Stimulated activated CD8-positive, alpha-beta memory T cell treated with anti-CD3 and anti-CD28 coated beads, Interleukin-4, amount 100 ng/mL, for 24 hours (primary cell): ENCODE measurements at regions not wholly inside any gene's neighbourhood (a gene's known extent, or its start where the extent isn't known, plus 50 kb on each side); places are given as distances from the start of the nearest gene placed in this dataset.

ENCODE experiments used
- DNase-seq: peaks from one replicate; pipeline ENCODE4 v3.0.0-alpha.2; 2020; ENCODE audit warnings: low read depth

- DNase-seq, result no peak
Observed at GRCh38 chr1:87723193-87723592, 394.5 kb downstream of the LMO4 start.

GRCh38 chr1:87728169-87728568 is 399.5 kb downstream of the LMO4 start:
- no peak for DNase-seq

DNA sequence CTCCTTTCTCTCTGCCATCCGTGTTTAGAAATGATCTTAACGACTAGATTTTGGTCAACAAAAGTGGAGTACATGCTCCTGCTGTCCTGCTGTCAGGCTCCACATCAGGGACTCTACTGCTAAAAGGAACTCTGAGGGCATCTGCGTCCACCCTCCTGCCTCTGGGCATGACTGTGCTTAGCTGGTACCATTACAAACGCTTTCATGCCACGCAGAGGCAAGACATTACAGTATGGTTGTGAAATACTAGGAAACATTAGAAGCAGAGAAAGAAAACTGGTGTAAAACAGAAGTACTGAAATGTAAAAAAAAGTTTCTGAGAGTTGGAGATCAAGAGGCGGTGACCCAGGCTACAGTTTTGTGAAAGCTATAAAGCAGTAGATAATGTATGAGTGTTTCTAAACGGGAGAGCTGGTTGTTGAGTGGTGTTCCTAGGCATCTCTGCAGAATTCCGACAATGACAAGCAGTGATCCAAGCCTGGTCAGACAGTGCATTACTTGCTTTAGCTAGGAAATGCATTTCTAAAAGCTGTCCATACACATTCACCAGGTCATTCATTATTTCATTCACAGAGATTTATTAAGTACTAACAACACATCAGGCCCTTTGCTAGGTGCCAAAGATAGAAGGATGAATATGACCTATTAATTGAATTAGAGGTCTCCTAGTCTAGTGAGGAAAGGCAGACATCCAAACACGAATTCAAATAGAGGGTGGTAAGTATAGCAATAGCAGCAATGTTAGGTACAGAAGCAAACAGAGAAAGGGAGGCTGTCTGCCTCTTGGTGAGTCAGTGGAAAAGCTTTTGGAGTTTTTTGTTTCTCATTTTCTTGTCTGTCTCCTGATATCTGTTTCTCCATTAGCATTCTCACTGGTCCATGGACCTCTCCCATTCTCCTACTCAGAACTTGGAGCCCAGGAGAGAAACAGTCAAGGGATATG is 401.9 kb downstream of the LMO4 start:
- DNase-seq, result no peak

- DNase-seq, result no peak
Observed at GRCh38 chr1:87733386-87733785, 404.7 kb downstream of the LMO4 start.

- DNase-seq, result no peak
Observed at GRCh38 chr1:87735750-87736149, 407.1 kb downstream of the LMO4 start.

DNA sequence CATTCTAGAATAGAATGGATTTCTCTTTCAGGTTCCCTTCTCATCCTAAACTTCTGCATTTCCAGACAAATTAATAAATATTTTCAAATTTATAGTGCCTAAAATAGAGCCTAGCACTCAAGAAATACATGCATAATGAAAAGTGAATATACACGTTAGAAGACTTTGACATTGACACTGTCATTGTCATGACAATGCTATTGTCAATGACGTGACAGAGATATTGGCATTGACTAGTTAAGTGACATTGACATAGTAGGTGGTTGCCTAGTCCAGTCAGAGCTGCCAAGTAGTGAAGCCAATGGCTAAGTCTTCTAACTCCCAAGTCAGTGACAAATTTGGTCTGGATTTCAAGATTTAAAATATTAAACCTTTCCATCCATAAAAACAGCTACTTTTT is 410.5 kb downstream of the LMO4 start:
- DNase-seq, result no peak

GRCh38 chr1:87739704-87740103 is 411.0 kb downstream of the LMO4 start:
- no peak for DNase-seq

- DNase-seq, result no peak
Observed at GRCh38 chr1:87743256-87743655, 414.6 kb downstream of the LMO4 start.

DNA sequence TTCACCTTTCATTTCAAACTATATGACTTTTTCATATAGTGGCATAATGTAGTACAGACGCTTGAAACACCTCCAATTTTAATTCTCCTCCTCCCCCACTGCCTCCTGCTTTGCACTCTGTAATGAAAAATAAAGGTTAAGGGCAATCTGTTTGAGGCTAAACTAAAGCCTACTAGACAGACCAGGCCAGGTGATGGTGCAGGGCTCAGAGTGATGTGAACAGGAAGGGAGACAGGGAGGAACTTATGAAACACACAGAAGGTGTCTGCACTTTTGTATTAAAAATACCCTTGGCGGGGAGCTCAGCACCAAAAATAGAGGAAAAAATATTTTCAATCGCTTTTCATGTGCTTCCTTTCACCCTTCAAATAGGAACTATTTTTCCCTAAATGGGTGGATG is 415.4 kb downstream of the LMO4 start:
- no peak for DNase-seq

DNA sequence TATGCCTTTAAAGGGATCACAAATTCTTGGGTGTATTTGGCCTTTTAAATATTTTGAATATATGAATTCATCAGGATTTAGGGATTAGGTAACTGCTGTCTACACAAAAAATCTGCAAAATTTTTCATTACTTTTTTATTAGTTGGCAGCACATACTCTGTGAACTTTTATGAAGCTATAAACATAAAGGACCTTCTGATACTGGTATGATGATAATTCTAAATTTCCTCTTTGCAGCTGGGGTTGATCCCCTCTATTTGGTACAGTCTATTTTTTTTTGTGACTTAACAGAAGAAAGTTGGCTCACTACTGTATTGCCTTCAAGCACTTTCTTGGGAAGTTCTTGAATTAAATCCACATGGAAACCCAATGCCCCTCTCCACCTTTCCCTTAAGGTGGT is 416.1 kb downstream of the LMO4 start:
- no peak for DNase-seq

- no peak for DNase-seq
Observed at GRCh38 chr1:87753366-87753765, 424.7 kb downstream of the LMO4 start.

DNA sequence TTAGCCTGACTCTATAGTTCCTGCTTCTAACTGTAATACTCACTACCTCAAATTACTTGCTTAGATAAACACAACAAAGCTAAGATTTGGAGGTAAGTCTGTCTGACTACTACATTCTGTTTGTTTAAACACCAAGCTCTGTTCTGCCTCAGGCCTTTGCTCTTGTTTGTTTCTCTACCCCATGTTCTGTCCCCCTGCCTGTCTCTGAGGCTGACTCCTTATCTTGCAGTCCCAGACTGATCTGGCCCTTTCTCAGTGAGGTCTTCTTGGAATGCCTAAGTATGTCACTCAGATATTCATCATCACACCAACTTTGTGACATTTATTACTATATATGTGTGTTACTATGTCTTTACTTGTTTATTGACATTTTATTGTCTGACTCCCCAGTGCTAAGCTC is 425.5 kb downstream of the LMO4 start:
- DNase-seq, result no peak

- no peak for DNase-seq
Observed at GRCh38 chr1:87757676-87758075, 429.0 kb downstream of the LMO4 start.

DNA sequence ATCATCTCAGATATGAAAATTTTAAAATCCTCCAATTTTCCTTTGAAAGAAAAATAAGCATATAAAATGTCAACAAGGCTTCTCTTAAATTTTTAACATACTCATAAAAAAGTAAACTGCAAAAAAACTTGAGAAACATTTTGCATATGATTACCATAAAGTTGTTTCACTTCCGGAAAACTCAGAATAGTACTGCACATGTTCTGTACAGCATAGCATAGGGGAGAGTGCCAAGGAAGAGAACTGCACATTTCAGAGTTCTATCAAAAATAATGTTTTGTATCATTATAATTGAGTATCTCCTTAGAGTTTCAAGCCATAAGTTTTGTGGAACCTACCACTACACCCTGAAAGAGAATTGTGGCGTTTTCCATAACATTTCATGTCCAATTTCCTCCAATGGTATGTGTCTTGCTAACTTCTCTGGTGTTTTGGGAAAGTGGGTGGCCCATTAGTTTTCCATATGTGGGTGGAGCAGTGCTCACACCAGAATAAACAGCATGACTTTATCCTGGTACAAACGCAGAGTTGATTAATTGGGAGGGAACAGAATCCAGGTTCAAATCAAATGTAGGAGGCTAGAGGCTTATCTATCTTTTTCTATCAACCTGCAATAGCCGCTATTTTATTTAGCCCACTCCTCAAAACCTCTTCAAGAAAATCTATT is 430.9 kb downstream of the LMO4 start:
- DNase-seq, result no peak

GRCh38 chr1:87760155-87760554 is 431.5 kb downstream of the LMO4 start:
- no peak for DNase-seq

GRCh38 chr1:87760654-87761053 is 432.0 kb downstream of the LMO4 start:
- no peak for DNase-seq

DNA sequence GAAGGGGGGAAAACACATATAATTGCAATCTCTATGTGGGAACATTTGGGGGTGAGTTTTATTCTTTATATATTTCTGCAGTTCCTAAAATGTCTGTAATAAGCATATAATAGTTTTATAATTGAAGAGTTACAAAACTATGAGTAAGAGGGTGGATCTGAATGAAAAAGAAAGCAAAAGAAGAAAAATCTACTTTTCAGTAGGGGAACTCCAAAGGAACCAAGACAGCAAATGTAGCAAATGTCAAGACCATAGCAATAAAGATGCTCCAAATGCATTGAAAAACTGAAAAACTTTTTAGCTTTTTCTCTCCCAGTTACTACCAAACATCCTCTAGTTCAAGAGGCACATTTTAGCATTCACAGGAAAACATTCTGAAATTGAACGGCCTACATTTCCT is 434.8 kb downstream of the LMO4 start:
- DNase-seq, result no peak

DNA sequence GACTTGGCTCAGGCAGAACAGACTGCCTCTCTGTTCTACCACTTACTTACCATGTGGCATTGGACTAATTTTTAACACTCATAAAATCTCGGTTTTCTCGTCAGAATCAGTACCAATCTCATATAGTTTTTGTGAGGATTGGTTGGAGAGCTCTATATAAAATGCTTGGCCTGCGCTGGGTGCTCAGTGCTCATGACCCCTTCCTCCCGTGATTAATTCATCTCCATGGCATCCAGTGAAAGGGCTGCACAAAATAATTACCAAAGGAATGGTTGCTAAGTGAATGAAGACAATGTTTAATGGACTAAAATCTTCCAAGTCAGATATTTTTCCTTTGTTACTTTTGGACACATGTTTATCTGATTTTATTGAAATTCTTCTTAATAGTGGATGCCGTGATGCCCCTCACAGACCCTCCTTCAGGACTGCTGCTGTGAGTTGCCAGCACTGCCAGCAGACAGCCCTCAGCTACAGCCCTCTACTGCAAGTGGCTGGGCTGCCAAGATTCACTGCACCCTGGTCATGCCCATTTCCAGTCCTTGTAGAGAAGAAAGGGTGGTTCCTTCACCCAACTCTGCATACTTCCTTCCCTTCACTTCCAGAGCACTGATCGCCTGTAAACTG is 436.5 kb downstream of the LMO4 start:
- DNase-seq, result no peak

- DNase-seq, result no peak
Observed at GRCh38 chr1:87765681-87766070, 437.0 kb downstream of the LMO4 start.

- no peak for DNase-seq
Observed at GRCh38 chr1:87766737-87767136, 438.1 kb downstream of the LMO4 start.

DNA sequence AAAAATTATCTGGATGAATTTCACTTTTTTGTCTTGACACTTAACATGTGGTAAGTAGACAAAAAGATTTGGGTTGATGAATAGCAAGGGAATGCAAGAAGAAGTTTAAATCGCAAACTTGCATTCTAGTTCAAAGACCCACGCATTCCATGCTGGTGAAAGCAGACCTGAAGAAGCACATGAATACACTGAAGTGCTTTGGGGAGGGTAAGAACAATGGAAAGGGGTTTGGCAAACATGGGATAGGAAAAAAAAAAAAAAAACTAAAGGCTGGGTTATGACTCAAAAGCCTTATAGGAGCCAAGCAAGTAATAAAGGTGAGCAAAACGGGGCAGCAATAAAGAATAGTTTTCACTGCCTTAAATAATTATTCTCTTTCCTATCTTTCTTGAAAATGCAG is 450.2 kb downstream of the LMO4 start:
- DNase-seq, result no peak

- no peak for DNase-seq
Observed at GRCh38 chr1:87781554-87781953, 452.9 kb downstream of the LMO4 start.

- DNase-seq, result no peak
Observed at GRCh38 chr1:87783315-87783714, 454.6 kb downstream of the LMO4 start.
